H4 (cell line): ENCODE measurements at regions not wholly inside any gene's neighbourhood (a gene's known extent, or its start where the extent isn't known, plus 50 kb on each side); places are given as distances from the start of the nearest gene placed in this dataset.

Experiments
- DNase-seq: peaks from one replicate; pipeline ENCODE4 v3.0.0-alpha.2; 2015; ENCODE audit warnings: low spot score

- DNase-seq, result no peak
These were observed 319.2 kb downstream of the ENC1 start for GRCh38 chr5:74321326-74321725.

GRCh38 chr5:74320526-74320925 lies 320.0 kb downstream of the ENC1 start:
- DNase-seq, result no peak

GRCh38 chr5:74319076-74319475 lies 321.5 kb downstream of the ENC1 start:
- no peak for DNase-seq

DNA sequence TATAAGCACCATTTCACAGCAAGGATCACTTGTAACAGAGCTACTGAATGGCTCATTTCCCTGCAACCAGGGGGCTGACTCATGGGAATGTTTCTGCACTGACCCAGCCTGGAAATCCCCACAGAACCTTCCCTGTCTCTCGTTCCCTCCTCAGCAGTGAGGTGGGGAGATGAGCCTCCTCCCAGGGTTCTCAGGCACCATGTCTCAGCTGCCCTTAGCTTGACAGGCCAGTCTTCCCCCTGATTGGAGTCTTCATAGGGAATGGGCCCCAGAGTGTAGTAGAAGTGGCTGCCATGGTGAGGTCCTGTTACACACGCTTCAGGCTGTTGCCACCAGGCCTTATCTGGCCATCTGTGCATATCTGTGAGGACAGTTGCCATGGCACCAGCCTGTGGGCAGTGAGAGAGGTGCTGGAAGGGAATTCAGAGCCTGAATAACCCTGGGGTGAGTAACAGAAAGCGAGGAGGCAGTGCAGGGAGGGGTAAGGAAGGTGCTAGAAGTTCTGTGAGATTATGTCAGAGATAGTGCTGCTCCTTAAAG lies 324.4 kb downstream of the ENC1 start:
- DNase-seq, result peak; percentile 85

GRCh38 chr5:74314906-74315305 lies 325.6 kb downstream of the ENC1 start:
- DNase-seq, result no peak

DNA sequence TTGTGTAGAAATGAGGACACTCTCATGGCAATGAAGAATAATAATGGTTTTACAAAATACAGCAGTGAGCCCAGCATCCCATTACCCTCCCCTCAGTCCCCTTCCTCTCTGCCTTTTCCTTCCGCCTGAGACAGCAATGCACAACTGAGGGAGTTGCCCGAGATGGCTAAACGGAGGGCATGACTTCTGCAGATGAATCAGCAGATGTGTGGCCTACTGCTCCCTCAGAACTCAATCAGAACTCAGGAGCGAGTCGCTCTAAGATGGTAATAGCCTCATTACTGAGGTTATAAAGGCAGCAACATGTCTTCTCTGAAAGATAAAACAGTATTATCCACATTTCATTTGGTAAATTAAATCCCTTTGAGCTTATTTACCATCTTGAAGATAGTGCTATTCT lies 326.6 kb downstream of the ENC1 start:
- DNase-seq, result no peak

- no peak for DNase-seq
These were observed 327.8 kb downstream of the ENC1 start for GRCh38 chr5:74312746-74313145.

DNA sequence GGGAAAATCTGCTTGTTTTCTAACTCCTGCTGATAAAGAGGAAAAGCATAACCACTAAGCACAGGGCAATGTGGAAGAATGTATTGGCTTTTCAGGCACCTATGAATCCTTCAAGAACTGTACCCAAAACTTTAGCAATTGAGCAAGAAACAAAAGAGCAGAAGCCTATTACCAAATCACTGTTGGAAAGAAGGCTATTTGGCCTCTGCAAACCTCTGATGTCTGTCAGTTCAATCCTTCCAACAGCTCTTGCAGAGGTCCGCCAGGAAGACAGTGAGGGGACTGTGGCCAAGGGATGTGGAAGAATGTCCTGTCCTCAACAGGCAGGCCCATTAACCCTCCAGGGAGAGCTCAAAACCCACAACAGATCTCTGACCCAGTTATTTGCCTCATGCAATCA lies 328.6 kb downstream of the ENC1 start:
- DNase-seq, result no peak

DNA sequence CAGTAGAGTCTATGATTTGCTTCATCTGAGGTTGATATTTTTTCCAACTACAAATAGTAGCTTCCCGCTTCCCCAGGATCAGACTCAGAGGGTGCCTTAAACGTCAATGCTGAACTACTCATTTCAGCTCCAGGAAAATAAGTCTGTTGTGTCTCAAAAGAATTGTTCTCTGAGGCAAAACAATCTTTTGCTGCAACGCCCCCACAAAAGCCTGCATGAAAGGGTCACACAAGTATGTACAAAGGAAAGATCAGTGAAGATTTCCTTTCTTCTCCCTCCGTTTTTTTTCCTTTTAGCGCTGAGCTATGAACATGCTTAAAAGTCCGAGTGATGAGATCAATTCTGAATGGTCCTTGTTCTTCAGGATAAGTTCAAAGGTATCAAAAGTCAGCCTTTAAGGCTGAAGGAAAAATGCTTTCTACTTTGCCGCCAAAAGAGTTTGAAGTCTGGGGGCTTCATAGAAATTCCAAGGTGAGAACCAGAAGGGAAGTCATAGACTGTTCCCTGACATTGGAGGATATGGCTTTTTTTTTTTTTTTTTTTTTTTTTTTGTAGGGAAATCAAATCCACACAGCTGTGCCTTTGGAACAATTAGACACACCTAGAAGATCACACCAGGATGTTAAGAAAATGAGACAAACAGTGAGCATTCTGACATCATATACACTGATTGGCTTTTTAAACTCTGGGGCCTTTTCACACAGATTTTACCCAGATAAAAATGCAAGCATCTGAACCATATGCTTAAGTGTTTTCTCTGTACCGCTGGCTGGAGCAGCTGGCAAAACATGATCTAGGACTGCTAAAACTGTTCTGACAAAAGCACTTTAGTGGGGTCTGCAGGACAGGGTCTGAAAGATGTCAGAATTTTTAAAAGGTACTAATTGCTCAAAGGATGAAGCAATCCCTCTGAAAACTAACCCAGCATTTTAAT lies 329.3 kb downstream of the ENC1 start:
- DNase-seq, result no peak

DNA sequence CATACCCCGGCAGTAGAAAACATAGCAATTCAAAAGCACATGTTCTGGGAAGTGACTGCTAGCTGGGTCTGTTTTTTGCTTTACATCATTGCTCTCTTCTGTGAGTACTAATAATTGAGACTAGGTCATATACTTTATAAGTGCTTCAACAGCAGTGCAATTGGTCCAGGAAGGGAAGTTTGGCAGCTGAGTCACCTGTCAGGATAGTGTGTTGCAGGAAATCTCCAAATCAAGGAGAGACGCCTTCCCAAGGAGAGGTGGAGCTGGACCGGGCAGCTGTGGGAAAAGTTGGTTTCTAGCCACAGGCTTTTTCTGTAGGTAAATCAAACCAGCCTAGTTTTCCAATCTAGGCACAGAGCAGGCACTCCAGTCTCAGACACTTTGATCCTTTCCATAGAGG lies 330.1 kb downstream of the ENC1 start:
- no peak for DNase-seq

- no peak for DNase-seq
These were observed 331.5 kb downstream of the ENC1 start for GRCh38 chr5:74309050-74309449.

DNA sequence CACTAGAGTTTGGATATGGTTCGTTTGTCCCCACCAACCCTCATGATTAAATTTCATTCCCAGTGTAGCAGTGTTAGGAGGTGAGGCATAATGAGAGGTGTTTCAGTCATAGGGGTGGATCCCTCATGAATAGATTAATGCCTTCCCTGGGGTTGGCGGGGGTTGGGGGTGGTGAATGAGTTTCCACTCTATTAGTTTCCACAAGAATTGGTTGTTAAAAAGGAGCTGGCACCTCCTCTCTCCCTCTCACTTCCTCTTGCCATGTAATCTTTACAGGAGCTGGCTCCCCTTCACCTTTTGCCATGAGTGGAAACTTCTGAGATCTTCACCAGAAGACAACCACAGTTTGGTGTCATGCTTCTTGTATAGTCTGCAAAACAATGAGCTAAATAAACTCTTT lies 333.7 kb downstream of the ENC1 start:
- DNase-seq, result no peak

DNA sequence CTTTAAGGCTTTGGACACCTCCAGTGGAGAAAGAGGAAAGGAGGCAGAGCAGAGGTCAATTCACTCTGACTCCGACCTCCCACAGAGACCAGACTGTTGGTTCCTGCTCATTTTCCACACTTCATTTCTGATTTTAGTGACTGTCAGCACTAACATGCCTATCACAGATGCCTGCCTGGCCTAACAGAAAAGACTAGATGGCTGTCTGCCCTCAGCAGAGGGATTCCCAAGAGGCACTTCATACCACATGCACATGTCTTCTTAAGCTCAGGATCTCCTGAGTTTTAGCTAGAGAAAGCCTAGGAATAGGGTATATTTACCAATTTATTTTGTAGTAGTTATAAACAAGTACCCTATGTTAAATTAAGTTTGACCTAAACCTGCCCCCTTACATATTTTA lies 336.0 kb downstream of the ENC1 start:
- no peak for DNase-seq

DNA sequence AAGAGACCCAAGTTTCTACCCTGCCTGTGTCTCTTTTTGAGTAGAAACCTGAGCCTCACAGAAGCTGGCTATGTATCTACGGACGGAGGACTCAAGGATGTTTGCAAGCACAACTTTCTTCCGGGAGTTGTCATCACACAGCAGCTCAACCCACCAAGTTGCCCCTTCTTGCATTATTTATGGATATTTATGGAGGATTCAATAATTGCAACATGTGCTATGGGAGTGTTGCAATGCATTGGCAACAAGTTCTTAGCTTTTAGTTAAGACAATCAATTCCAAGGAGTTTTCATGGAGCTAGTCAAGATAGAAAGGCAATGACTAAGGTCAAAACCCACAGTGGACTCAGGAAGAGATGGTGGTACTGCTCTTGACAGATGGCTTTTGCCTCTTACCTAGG lies 336.9 kb downstream of the ENC1 start:
- no peak for DNase-seq

DNA sequence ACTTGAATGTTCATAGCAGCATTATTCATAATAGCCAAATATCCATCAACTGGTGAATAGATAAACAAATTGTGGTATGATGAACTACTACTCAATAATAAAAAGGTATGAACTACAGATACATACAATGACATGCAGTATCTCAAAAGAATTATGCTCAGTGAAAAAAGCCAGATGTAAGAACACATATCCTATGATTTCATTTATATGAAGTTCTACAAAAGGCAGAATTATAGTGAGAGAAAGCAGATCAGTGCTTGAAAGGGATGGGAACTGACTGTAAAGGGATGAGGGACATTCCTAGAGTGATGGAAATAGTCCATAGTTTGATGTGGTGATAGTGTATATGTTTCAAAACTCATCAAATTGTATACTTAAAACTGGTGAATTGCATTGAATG lies 339.0 kb downstream of the ENC1 start:
- no peak for DNase-seq

DNA sequence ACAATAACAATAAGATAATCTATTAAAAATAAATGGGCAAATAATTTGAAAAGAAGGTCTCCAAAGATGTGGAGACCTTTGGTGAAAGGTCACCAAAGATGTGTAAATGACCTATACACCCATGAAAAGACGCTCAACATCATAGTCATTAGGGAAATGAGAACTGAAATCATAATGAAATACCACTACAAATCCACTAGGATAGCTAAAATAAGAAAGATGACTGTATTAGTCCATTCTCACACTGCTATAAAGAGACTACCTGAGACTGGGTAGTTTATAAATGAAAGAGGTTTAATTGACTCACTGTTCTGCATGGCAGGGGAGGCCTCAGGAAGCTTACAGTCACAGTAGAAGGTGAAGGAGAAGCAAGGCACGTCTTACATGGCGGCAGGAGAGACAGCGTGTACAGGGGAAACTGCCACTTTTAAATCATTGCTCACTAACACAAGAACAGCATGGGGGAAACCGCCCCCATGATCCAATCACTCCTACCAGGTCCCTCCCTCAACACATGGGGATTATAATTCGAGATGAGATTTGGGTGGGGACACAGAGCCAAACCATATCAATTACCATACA lies 339.6 kb downstream of the ENC1 start:
- no peak for DNase-seq

- DNase-seq, result no peak
These were observed 340.7 kb downstream of the ENC1 start for GRCh38 chr5:74299833-74300232.

DNA sequence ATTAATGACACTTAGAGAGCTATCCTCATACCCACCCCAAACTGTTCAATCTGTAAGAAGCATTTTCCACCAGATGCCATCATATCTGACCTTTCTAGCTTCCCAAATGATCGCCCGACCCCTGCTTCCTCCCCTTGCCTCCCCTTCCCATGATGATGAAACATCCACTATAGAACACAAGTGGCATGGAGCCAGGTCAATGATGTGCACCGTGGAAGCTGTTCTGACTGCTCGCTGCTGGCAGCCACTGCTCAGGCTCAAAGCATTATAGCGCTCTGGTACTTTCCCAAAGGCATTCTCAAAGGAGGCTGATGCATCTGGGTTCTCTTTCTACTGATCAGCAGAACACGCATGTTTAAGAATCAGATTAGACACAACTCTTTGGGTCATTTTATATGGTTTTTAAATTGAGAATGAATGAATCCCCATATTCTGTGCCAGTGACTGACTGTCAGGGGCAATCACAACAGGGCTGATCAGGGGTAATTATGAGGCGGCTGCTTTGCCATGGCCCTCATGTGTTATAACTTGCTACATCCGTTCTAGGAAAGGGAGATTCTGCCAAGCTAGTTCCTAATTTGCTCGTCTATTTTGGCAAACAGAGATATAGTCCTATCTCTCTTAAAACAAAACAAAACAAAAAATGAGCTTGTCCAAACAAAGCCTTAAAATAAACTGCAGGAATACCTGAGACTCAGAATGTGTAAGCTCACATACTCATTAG lies 343.7 kb downstream of the ENC1 start:
- no peak for DNase-seq

- DNase-seq, result no peak
These were observed 344.9 kb downstream of the ENC1 start for GRCh38 chr5:74295676-74296075.

- DNase-seq, result no peak
These were observed 345.4 kb downstream of the ENC1 start for GRCh38 chr5:74295141-74295540.

GRCh38 chr5:74294231-74294705 lies 346.3 kb downstream of the ENC1 start:
- DNase-seq, result no peak

DNA sequence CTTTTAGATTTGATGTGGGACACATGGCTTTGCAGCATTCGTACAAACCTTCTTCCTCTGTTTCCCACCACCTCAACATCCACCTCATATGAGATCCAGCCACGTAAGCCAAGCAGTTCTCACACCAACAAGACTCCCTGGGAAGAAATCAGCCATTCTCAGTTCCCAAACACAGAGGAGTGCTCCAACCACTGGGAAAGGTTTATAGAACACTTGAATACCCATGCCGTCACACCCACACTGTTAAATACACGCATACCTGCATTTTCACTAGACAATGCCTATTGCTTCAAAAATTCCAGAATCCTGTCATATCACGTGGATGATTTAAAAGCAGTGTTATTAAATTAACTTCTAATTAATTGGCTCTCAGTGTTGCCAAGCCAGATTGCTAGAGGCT lies 347.3 kb downstream of the ENC1 start:
- DNase-seq, result no peak
